ENCODE measurements at regions not wholly inside any gene's neighbourhood (a gene's known extent, or its start where the extent isn't known, plus 50 kb on each side); places are given as distances from the start of the nearest gene placed in this dataset.

DNA sequence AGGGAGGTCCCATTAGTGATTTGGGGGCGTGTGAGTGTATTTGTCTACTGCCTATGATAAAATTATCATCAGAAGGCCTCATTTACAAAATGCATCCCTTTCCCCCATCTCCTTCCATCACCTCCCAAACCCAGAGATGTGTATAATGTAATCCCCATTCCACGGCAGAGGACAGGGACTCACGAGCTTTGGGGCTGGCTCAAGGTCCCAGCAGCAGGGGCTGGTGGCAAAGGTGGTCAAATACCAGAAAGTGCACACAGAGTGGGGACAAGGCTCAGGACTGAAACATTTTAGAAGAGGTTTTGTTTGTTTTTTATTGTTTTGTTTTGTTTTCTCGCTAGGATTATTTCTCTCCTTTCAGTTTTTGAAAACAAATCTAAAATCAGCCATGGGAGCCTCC, 68.5 kb upstream of the TOP1 start:
- intact Hi-C loops (cut with DNase I) = loop anchor here (5.0 to 10.0 kb wide), 13 partner anchors 215 to 1848 kb away; no protein-coding TSS in a partner anchor

DNA sequence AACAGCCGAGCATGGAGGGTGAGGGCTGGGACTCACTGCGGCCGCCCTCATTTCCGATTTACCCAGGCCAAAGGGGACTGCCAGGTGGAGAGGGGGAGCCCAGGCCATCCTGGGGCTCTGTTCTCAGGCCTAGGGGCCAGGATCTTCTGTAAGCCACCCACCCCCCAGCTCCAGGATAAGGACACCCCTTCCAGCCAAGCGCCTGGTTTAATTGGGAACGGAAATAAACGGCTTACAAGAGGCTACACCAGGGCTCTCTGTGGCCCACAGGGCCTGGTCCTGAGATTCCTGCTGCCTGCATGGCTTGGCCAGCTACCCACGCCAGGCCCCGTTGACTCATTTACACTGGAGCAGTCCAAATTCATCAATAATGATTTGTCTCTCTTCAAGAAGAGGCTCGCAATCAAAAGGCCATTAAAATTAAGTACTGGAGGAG, 68.1 kb upstream of the TOP1 start:
- no peak overlapping the region for H3K27ac ChIP-seq
- WGBS, 4 donors = 80 to 89% (median 88%) methylated on average over 10 of the region's 10 CpGs
- no peak overlapping the region for H3K4me3 ChIP-seq
- no peaks in the 10 kb centered on the region for H3K36me3 ChIP-seq
- no peaks in the 10 kb centered on the region for H3K9me3 ChIP-seq
- H3K4me1 ChIP-seq = peaks cover 0 to 7% (median 0%) of the 10 kb centered on the region in 12 donors
- no peaks in the 10 kb centered on the region for H3K27me3 ChIP-seq
- intact Hi-C loops (cut with DNase I) = loop anchor here (5.0 to 10.0 kb wide), 13 partner anchors 216 to 1848 kb away; no protein-coding TSS in a partner anchor
- TF ChIP-seq, protein P1, sequence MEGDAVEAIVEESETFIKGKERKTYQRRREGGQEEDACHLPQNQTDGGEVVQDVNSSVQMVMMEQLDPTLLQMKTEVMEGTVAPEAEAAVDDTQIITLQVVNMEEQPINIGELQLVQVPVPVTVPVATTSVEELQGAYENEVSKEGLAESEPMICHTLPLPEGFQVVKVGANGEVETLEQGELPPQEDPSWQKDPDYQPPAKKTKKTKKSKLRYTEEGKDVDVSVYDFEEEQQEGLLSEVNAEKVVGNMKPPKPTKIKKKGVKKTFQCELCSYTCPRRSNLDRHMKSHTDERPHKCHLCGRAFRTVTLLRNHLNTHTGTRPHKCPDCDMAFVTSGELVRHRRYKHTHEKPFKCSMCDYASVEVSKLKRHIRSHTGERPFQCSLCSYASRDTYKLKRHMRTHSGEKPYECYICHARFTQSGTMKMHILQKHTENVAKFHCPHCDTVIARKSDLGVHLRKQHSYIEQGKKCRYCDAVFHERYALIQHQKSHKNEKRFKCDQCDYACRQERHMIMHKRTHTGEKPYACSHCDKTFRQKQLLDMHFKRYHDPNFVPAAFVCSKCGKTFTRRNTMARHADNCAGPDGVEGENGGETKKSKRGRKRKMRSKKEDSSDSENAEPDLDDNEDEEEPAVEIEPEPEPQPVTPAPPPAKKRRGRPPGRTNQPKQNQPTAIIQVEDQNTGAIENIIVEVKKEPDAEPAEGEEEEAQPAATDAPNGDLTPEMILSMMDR (IDR thresholded peaks at IDR 0.05) = no peak
- no peak for TF ChIP-seq POLR2A (IDR thresholded peaks at IDR 0.05)
- peak in 1 of 4 donors; percentile 55 for ATAC-seq
- peak in 1 of 5 donors; percentile 42 for DNase-seq

More for the DNA sequence above, 68.5 kb upstream of the TOP1 start:
- DNase-seq (no peak), ATAC-seq (no peak)
- H3K9me3 ChIP-seq = no peaks in the 10 kb centered on the region
- no peaks in the 10 kb centered on the region for H3K27me3 ChIP-seq
- 87 to 93% (median 91%) methylated on average over 4 of the region's 4 CpGs for WGBS, 4 donors
- no peak overlapping the region for H3K4me3 ChIP-seq
- no peak for TF ChIP-seq POLR2A (IDR thresholded peaks at IDR 0.05)
- TF ChIP-seq, protein P1 (IDR thresholded peaks at IDR 0.05) = no peak
- no peaks in the 10 kb centered on the region for H3K36me3 ChIP-seq
- peaks cover 0 to 7% (median 0%) of the 10 kb centered on the region in 12 donors for H3K4me1 ChIP-seq
- no peak overlapping the region for H3K27ac ChIP-seq

DNA sequence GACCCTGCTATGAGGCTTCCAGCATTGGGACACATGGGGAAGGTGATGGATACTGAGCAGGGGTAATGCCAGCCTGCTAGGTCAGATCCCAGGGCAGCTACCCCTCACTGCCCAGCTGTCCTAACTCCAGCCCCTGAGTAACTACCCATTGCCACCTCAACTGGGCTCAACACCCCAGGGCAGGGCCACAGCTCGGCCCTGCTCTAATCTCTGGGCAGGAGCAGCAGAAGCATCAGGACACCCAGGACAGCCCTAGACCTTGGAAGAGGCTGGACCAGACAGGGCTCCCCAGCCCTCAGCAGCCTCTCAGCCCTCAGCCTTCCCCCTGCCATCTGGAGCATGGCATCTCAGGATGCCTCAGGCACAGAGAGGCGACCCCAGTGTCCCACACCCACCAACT, 67.4 kb upstream of the TOP1 start:
- WGBS, 4 donors = 84 to 100% (median 89%) methylated on average over 2 of the region's 2 CpGs
- no peaks in the 10 kb centered on the region for H3K9me3 ChIP-seq
- H3K27ac ChIP-seq = no peak overlapping the region
- no peaks in the 10 kb centered on the region for H3K27me3 ChIP-seq
- no peak overlapping the region for H3K4me3 ChIP-seq
- intact Hi-C loops (cut with DNase I) = loop anchor here (5.0 to 10.0 kb wide), 13 partner anchors 216 to 1849 kb away; no protein-coding TSS in a partner anchor
- DNase-seq = no peak
- ATAC-seq = no peak
- no peak for TF ChIP-seq POLR2A (IDR thresholded peaks at IDR 0.05)
- TF ChIP-seq, protein P1 (IDR thresholded peaks at IDR 0.05) = no peak
- H3K4me1 ChIP-seq = peaks cover 0 to 7% (median 0%) of the 10 kb centered on the region in 12 donors
- no peaks in the 10 kb centered on the region for H3K36me3 ChIP-seq

DNA sequence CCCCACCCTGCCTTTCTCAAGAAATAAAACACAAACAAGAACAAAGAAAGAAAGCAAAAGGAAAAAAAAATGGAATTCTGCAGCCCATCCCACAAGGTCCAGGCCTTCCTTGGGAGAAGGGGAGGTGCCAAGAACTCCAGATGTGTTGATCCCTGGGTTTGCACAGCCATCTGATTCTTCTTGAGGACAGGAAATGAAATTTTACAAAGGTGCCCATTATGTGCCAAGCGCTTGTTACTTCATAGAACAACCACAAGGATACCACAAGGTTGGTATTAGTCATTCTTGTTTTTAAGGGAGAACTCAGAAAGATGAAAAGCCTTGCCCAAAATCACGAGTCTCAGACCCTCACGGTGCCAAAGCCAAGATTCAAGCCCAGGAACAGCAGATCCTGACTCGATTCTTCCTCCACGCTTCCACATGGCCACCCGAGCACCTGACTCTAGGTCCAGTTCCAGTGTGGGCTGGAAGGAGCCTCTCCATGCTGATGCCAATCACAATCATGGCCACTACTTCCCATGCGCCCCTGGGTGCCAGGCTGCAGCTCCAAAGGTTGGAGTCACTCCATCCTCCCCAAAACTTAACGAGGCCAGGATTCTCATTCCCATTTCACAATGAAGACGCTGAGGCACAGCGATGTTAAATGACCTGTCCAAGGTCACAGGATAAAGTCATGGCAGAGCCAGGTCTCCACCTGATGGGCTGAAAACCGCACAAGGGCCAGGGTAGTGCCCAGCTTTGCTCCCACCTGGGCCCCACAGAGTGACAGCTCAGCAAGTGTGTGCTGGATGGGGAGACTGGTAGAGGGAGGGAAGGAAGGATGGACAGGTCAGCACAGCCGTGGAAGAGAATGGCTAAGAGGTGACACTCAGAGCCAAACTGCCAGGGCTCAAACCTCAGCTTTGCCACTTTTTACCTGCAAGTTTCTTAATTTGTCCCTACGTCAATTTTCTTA, 66.7 kb upstream of the TOP1 start:
- Histone ChIP-seq H3K36me3 (no peaks in the 10 kb centered on the region), H3K27ac (no peak overlapping the region), H3K4me3 (no peak overlapping the region), H3K9me3 (no peaks in the 10 kb centered on the region), H3K27me3 (no peaks in the 10 kb centered on the region), H3K4me1 (peaks cover 0 to 3% (median 0%) of the 10 kb centered on the region in 12 donors)
- TF ChIP-seq POLR2A (IDR thresholded peaks at IDR 0.05) = no peak
- intact Hi-C loops (cut with DNase I) = loop anchor here (2.0 to 10.0 kb wide), 15 partner anchors 217 to 1850 kb away; no protein-coding TSS in a partner anchor
- no peak for ATAC-seq
- 88 to 89% (median 88%) methylated on average over 13 of the region's 13 CpGs for WGBS, 4 donors
- DNase-seq = no peak
